Osteoblast (primary cell): ENCODE measurements at regions not wholly inside any gene's neighbourhood (a gene's known extent, or its start where the extent isn't known, plus 50 kb on each side); places are given as distances from the start of the nearest gene placed in this dataset.
"Not testable (repeated sequence)": the region's sequence is repeated elsewhere in the genome, so short reads cannot be mapped to it uniquely, and the experiment has no call there.

Source experiments
- DNase-seq: peaks from one replicate; pipeline ENCODE4 v3.0.0; 2011; ENCODE audit warnings: low spot score, mixed read lengths; ENCODE audit not compliant: insufficient read length; ENCODE audit errors: missing footprints
- H2AFZ ChIP-seq: 2 replicates; pipeline ENCODE4 v1.6.0; 2011; ENCODE audit warnings: mild to moderate bottlenecking, low read length
- H3K27ac ChIP-seq: 2 replicates; pipeline ENCODE4 v1.5.1; 2011; ENCODE audit warnings: mild to moderate bottlenecking, low read depth, low read length, moderate library complexity
- H3K27me3 ChIP-seq: 2 replicates; pipeline ENCODE4 v1.6.0; 2012; ENCODE audit warnings: mild to moderate bottlenecking, control low read depth, inconsistent platforms, low read length, moderate library complexity; ENCODE audit not compliant: insufficient read depth
- H3K36me3 ChIP-seq: 2 replicates; pipeline ENCODE4 v1.5.1; 2011; ENCODE audit warnings: mild to moderate bottlenecking, low read length, control low read depth, moderate library complexity; ENCODE audit not compliant: insufficient read depth
- H3K4me1 ChIP-seq: 2 replicates; pipeline ENCODE4 v1.5.1; 2011; ENCODE audit warnings: mild to moderate bottlenecking, low read length, control low read depth, moderate library complexity; ENCODE audit not compliant: insufficient read depth
- H3K4me2 ChIP-seq: 2 replicates; pipeline ENCODE4 v1.6.0; 2011; ENCODE audit warnings: mild to moderate bottlenecking, low read length; ENCODE audit not compliant: insufficient read depth
- H3K4me3 ChIP-seq: fragments of 200-600 bp; sonication (generic); 3 replicates; pipeline ENCODE4 v1.5.1; 2012; ENCODE audit warnings: mild to moderate bottlenecking, low read length, inconsistent platforms; ENCODE audit not compliant: insufficient read depth
- H3K79me2 ChIP-seq: 2 replicates; pipeline ENCODE4 v1.6.0; 2012; ENCODE audit warnings: mild to moderate bottlenecking, low read length, control low read depth, inconsistent platforms; ENCODE audit not compliant: insufficient read depth
- H3K9me3 ChIP-seq: 2 replicates; pipeline ENCODE4 v1.5.1; 2011; ENCODE audit warnings: low read depth, low read length, control low read depth
- H4K20me1 ChIP-seq: 2 replicates; pipeline ENCODE4 v1.6.0; 2012; ENCODE audit warnings: mild to moderate bottlenecking, low read length, control low read depth; ENCODE audit not compliant: insufficient read depth
- CTCF ChIP-seq: IDR thresholded peaks from 2 replicates; pipeline ENCODE4 v1.5.1; 2011; ENCODE audit warnings: mild to moderate bottlenecking, low read depth, low read length, moderate library complexity; ENCODE audit errors: extremely low read depth

- Histone ChIP-seq H3K4me3 (peak overlapping the region; percentile 74), H3K4me1 (peaks cover 6% of the 10 kb centered on the region), H3K79me2 (peaks cover 15% of the 10 kb centered on the region), H3K27me3 (no peaks in the 10 kb centered on the region), H3K4me2 (peak overlapping the region; percentile 94), H3K27ac (peak overlapping the region; percentile 28), H2AFZ (peak overlapping the region; percentile 95), H3K36me3 (no peaks in the 10 kb centered on the region), H3K9me3 (no peaks in the 10 kb centered on the region), H4K20me1 (no peaks in the 10 kb centered on the region)
- TF ChIP-seq CTCF, result no peak
- DNase-seq, result peak; percentile 100
These were observed 109.5 kb upstream of the DOCK9 start for GRCh38 chr13:99087098-99087953.

- Histone ChIP-seq H3K9me3 (no peaks in the 10 kb centered on the region), H4K20me1 (no peaks in the 10 kb centered on the region), H3K4me3 (peak overlapping the region; percentile 74), H3K4me1 (peaks cover 6% of the 10 kb centered on the region), H3K27me3 (no peaks in the 10 kb centered on the region), H3K4me2 (peak overlapping the region; percentile 94), H3K79me2 (peaks cover 12% of the 10 kb centered on the region), H2AFZ (peak overlapping the region; percentile 95), H3K27ac (no peak overlapping the region), H3K36me3 (no peaks in the 10 kb centered on the region)
- TF ChIP-seq CTCF, result no peak
- no peak for DNase-seq
These were observed 110.2 kb upstream of the DOCK9 start for GRCh38 chr13:99087954-99088491.

- H4K20me1 ChIP-seq, result no peaks in the 10 kb centered on the region
- H3K27ac ChIP-seq, result no peak overlapping the region
- no peaks in the 10 kb centered on the region for H3K79me2 ChIP-seq
- H2AFZ ChIP-seq, result no peak overlapping the region
- no peaks in the 10 kb centered on the region for H3K27me3 ChIP-seq
- H3K4me1 ChIP-seq, result no peaks in the 10 kb centered on the region
- no peaks in the 10 kb centered on the region for H3K36me3 ChIP-seq
- no peaks in the 10 kb centered on the region for H3K9me3 ChIP-seq
- no peak for DNase-seq
- TF ChIP-seq CTCF, result no peak
- H3K4me2 ChIP-seq, result no peak overlapping the region
- H3K4me3 ChIP-seq, result no peak overlapping the region
These were observed 106.7 kb upstream of the UBAC2 start for GRCh38 chr13:99093997-99094396.

- H2AFZ ChIP-seq, H3K27ac ChIP-seq, DNase-seq, H3K36me3 ChIP-seq, H3K4me1 ChIP-seq, H3K27me3 ChIP-seq, H3K4me3 ChIP-seq, H3K9me3 ChIP-seq, H3K4me2 ChIP-seq, H4K20me1 ChIP-seq, H3K79me2 ChIP-seq: not testable (repeated sequence)
These were observed 98.8 kb upstream of the UBAC2 start for GRCh38 chr13:99101831-99102230.
